ENCODE measurements at regions not wholly inside any gene's neighbourhood (a gene's known extent, or its start where the extent isn't known, plus 50 kb on each side); places are given as distances from the start of the nearest gene placed in this dataset.

- TF ChIP-seq, protein P1, sequence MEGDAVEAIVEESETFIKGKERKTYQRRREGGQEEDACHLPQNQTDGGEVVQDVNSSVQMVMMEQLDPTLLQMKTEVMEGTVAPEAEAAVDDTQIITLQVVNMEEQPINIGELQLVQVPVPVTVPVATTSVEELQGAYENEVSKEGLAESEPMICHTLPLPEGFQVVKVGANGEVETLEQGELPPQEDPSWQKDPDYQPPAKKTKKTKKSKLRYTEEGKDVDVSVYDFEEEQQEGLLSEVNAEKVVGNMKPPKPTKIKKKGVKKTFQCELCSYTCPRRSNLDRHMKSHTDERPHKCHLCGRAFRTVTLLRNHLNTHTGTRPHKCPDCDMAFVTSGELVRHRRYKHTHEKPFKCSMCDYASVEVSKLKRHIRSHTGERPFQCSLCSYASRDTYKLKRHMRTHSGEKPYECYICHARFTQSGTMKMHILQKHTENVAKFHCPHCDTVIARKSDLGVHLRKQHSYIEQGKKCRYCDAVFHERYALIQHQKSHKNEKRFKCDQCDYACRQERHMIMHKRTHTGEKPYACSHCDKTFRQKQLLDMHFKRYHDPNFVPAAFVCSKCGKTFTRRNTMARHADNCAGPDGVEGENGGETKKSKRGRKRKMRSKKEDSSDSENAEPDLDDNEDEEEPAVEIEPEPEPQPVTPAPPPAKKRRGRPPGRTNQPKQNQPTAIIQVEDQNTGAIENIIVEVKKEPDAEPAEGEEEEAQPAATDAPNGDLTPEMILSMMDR (conservative IDR thresholded peaks at IDR 0.05) = no peak
- TF ChIP-seq ZFX (IDR thresholded peaks at IDR 0.05) = no peak
These were observed 158.9 kb downstream of the PPP1R2C start for GRCh38 chrX:42619068-42619467.

Data from C4-2B (cell line).